GM23338 (cell line): ENCODE measurements at regions not wholly inside any gene's neighbourhood (a gene's known extent, or its start where the extent isn't known, plus 50 kb on each side); places are given as distances from the start of the nearest gene placed in this dataset.

ENCODE experiments used
- CTCF ChIP-seq, 2 experiments: fragments of 200-600 bp in 1 of 2; sonication (generic) in 1 of 2; conservative IDR thresholded peaks; 2 replicates each; pipeline versions ENCODE4 v1.5.1 to v1.6.1; 2016 to 2017; ENCODE audit warnings: antibody characterized with exemption in 2 of 2, low read depth in 2 of 2, mild to moderate bottlenecking in 2 of 2, moderate library complexity in 1 of 2
- ETS1 ChIP-seq: IDR thresholded peaks from 2 replicates; pipeline ENCODE4 v1.6.1; 2016; ENCODE audit warnings: antibody characterized with exemption
- EZH2 ChIP-seq: fragments of 200-600 bp; sonication (generic); IDR thresholded peaks from one replicate; pipeline ENCODE4 v1.8.0; 2017; ENCODE audit warnings: antibody characterized with exemption, mild to moderate bottlenecking, low read depth; ENCODE audit not compliant: unreplicated experiment
- EZH2phosphoT487 ChIP-seq: fragments of 200-600 bp; sonication (generic); IDR thresholded peaks from one replicate; pipeline ENCODE4 v1.8.1; 2018; ENCODE audit warnings: antibody characterized with exemption; ENCODE audit not compliant: unreplicated experiment
- POLR2AphosphoS5 ChIP-seq: IDR thresholded peaks from 2 replicates; pipeline ENCODE4 v1.6.1; 2016; ENCODE audit warnings: antibody characterized with exemption, low read depth
- REST ChIP-seq: IDR thresholded peaks from one replicate; pipeline ENCODE4 v1.6.1; 2018; ENCODE audit warnings: antibody characterized with exemption; ENCODE audit not compliant: unreplicated experiment
- ZNF114 ChIP-seq: fragments of 250-450 bp; sonication (Bioruptor Pico); IDR thresholded peaks from 2 replicates; pipeline ENCODE4 v1.5.0; 2020; ENCODE audit warnings: mild to moderate bottlenecking, moderate library complexity

- TF ChIP-seq CTCF (conservative IDR thresholded peaks at IDR 0.05; ENCODE audit: low read depth in 2 of 2), result no peak
- TF ChIP-seq EZH2, result no peak
- no peak for TF ChIP-seq REST
- no peak for TF ChIP-seq ETS1
- TF ChIP-seq ZNF114 (CRISPR knock-in tag), result no peak
- TF ChIP-seq POLR2AphosphoS5, result no peak
- no peak for TF ChIP-seq EZH2phosphoT487
These were observed 279.7 kb upstream of the GNPDA2 start for GRCh38 chr4:45006078-45006477.
